Chondrocyte (in vitro differentiated cells): ENCODE measurements at regions not wholly inside any gene's neighbourhood (a gene's known extent, or its start where the extent isn't known, plus 50 kb on each side); places are given as distances from the start of the nearest gene placed in this dataset.

Source experiments
- DNase-seq: peaks from one replicate; pipeline ENCODE4 v3.0.0; 2021; ENCODE audit warnings: mixed read lengths, low spot score
- H3K27ac Mint-ChIP-seq: one replicate; pipeline ENCODE4 v1.8.0; 2021; ENCODE audit warnings: mild to moderate bottlenecking, moderate library complexity, mixed read lengths; ENCODE audit not compliant: unreplicated experiment
- H3K27me3 Mint-ChIP-seq: 2 replicates; pipeline ENCODE4 v1.8.0; 2021; ENCODE audit warnings: low read depth, mixed read lengths
- H3K36me3 Mint-ChIP-seq: 2 replicates; pipeline ENCODE4 v1.8.0; 2021; ENCODE audit warnings: low read depth, mixed read lengths
- H3K4me1 Mint-ChIP-seq: 2 replicates; pipeline ENCODE4 v1.8.0; 2021; ENCODE audit warnings: low read depth, mild to moderate bottlenecking, mixed read lengths
- H3K4me3 Mint-ChIP-seq: one replicate; pipeline ENCODE4 v1.8.0; 2021; ENCODE audit warnings: mild to moderate bottlenecking, moderate library complexity, mixed read lengths; ENCODE audit not compliant: unreplicated experiment
- H3K9me3 Mint-ChIP-seq: 2 replicates; pipeline ENCODE4 v1.8.0; 2021; ENCODE audit warnings: low read depth, mixed read lengths
- TF ChIP-seq, protein P1 (sequence below): fragments of 200-600 bp; sonication (generic); IDR thresholded peaks from 2 replicates; pipeline ENCODE4 v1.5.0; 2021; ENCODE audit warnings: antibody characterized with exemption, mild to moderate bottlenecking, moderate library complexity

DNA sequence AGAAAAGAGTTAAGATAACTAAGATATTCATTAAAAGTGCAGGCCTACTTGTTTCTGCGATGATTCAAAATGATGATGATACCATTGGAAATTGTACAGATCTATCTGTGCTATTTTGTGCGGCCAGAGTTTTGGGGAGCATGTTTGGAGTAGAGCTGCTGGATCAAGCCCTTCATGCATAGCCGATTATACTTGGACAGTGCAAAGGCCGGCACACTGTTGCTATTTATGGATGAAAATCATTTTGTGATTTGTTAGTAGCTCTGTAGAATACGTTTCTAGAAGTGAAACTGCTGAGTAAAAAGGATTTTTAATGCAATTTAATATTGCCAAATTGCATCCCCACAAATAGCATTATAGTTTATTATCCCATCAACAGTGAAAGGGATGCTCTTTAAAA is 82.1 kb upstream of the NMUR2 start:
- H3K4me1 Mint-ChIP-seq: no peaks in the 10 kb centered on the region
- no peaks in the 10 kb centered on the region for H3K9me3 Mint-ChIP-seq
- H3K27me3 Mint-ChIP-seq: peaks cover 6% of the 10 kb centered on the region
- DNase-seq: no peak
- TF ChIP-seq, protein P1, sequence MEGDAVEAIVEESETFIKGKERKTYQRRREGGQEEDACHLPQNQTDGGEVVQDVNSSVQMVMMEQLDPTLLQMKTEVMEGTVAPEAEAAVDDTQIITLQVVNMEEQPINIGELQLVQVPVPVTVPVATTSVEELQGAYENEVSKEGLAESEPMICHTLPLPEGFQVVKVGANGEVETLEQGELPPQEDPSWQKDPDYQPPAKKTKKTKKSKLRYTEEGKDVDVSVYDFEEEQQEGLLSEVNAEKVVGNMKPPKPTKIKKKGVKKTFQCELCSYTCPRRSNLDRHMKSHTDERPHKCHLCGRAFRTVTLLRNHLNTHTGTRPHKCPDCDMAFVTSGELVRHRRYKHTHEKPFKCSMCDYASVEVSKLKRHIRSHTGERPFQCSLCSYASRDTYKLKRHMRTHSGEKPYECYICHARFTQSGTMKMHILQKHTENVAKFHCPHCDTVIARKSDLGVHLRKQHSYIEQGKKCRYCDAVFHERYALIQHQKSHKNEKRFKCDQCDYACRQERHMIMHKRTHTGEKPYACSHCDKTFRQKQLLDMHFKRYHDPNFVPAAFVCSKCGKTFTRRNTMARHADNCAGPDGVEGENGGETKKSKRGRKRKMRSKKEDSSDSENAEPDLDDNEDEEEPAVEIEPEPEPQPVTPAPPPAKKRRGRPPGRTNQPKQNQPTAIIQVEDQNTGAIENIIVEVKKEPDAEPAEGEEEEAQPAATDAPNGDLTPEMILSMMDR: no peak
- no peak overlapping the region for H3K27ac Mint-ChIP-seq
- H3K36me3 Mint-ChIP-seq: no peaks in the 10 kb centered on the region
- H3K4me3 Mint-ChIP-seq: no peak overlapping the region

DNA sequence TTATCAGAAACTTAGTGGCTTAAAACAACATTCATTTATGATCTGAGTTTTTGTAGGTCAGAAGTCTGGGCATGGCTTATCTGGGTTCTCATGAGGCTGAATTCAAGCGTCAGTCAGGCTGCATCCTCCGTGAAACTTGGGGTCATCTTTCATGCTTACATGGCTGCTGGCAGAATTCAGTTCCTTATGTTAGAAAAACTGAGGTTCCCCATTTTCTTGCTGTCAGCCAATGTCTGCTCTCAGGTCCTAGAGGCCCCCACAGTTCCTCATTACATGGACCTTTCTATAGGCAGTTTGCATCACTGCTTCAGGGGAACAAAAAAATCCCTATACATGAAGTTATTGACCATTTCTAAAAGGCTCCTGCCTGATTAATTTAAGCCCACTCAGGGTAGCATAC is 83.8 kb upstream of the NMUR2 start:
- Mint-ChIP-seq H3K4me3 (no peak overlapping the region), H3K36me3 (no peaks in the 10 kb centered on the region), H3K27me3 (peaks cover 10% of the 10 kb centered on the region), H3K27ac (no peak overlapping the region), H3K9me3 (no peaks in the 10 kb centered on the region), H3K4me1 (no peaks in the 10 kb centered on the region)
- no peak for DNase-seq
- TF ChIP-seq, protein P1: no peak

DNA sequence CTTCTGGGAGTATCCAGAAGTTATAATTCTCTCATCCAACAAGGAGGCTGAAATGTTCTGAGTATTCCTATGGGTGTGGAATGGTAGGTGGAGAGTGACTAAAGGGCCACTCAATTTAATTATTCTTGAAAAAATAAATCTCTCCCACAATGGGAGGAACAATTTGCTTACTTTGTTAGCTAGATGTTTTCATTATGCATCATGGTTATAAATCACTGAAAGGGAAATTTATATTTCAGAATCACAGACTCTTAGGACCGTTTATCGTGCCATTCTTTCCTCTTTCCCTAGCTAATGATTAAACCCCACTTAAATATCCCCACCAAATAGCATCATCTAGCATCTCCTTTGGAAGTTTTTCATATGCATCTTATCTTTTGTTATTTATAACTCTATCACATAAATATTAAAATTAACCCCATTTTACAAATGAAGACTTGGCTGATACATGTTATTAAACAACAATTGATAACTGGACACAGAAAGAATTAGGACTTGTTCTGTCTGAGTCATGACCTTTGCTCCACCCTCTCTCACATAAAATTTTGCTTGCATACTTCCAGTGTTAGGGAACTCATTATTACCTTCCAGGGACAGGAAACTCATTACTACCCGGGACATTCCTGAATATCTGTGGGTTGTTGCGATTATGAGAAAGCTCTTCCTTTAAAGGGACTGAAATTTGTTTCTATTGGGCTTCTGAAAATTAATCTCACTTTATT is 94.9 kb upstream of the NMUR2 start:
- DNase-seq: no peak
- H3K27me3 Mint-ChIP-seq: peaks cover 11% of the 10 kb centered on the region
- TF ChIP-seq, protein P1: no peak
- H3K27ac Mint-ChIP-seq: no peak overlapping the region
- H3K36me3 Mint-ChIP-seq: no peaks in the 10 kb centered on the region
- no peaks in the 10 kb centered on the region for H3K4me1 Mint-ChIP-seq
- peaks cover 5% of the 10 kb centered on the region for H3K9me3 Mint-ChIP-seq
- H3K4me3 Mint-ChIP-seq: no peak overlapping the region

DNA sequence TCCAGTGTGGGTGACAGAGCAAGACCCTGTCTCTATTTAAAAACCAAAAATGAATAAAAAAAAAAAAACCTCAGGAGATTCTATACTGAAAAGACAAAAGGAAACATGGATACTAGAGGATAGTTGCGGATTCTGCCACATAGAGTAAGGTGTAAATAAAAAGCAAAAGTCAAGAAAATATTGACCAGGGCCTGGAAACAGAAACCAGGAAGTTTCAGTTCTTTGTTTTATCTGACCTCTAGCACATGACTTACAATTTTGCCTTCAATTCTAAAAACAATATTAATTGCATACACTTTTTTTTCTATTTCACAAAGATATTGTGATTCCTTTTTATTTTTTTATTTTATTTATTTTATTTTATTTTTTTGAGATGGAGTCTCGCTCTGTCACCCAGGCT is 96.2 kb upstream of the NMUR2 start:
- DNase-seq: no peak
- Mint-ChIP-seq H3K27me3 (peaks cover 5% of the 10 kb centered on the region), H3K4me1 (no peaks in the 10 kb centered on the region), H3K36me3 (no peaks in the 10 kb centered on the region), H3K4me3 (no peak overlapping the region), H3K9me3 (peaks cover 3% of the 10 kb centered on the region), H3K27ac (no peak overlapping the region)
- TF ChIP-seq, protein P1: no peak

DNA sequence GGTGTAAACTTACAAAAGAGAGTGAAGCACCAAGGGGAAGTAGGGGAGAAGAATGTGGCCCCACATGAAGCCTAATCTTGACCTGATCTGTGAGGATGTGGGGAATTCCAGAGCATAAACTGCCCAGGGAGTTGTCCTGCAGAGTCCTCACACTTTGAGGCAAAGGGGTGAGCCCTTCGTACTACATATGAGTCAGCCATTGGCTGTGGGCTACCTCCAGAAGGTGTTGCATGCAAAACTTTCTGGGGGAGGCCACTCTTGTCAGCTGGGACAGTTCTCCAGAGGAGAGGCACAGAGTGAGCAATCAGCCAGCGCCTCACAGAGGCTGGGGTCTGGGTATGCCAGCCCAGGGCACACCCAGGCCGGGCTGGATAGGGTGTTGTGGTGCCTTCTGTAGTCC is 98.1 kb upstream of the NMUR2 start:
- peaks cover 8% of the 10 kb centered on the region for H3K27me3 Mint-ChIP-seq
- H3K4me3 Mint-ChIP-seq: no peak overlapping the region
- no peaks in the 10 kb centered on the region for H3K4me1 Mint-ChIP-seq
- no peak overlapping the region for H3K27ac Mint-ChIP-seq
- no peaks in the 10 kb centered on the region for H3K36me3 Mint-ChIP-seq
- TF ChIP-seq, protein P1: no peak
- DNase-seq: no peak
- no peaks in the 10 kb centered on the region for H3K9me3 Mint-ChIP-seq
